HG03108 (cell line): ENCODE measurements at regions not wholly inside any gene's neighbourhood (a gene's known extent, or its start where the extent isn't known, plus 50 kb on each side); places are given as distances from the start of the nearest gene placed in this dataset.
"Not testable (repeated sequence)": the region's sequence is repeated elsewhere in the genome, so short reads cannot be mapped to it uniquely, and the experiment has no call there.

Experiments
- ATAC-seq: cut with Tn5 transposase; IDR thresholded peaks from one replicate; pipeline ENCODE4 v1.9.1; 2021; ENCODE audit warnings: moderate library complexity; ENCODE audit not compliant: unreplicated experiment

GRCh38 chr2:242043538-242044312 is 174.2 kb downstream of the RTP5 start:
- ATAC-seq: no peak

GRCh38 chr2:242044313-242044590 is 174.7 kb downstream of the RTP5 start:
- no peak for ATAC-seq

- ATAC-seq: not testable (repeated sequence)
Measured at GRCh38 chr2:242045596-242046144, 176.1 kb downstream of the RTP5 start.

- no peak for ATAC-seq
Measured at GRCh38 chr2:242046206-242046826, 176.8 kb downstream of the RTP5 start.

GRCh38 chr2:242047963-242048362 is 178.4 kb downstream of the RTP5 start:
- ATAC-seq: no peak

GRCh38 chr2:242048479-242048878 is 178.9 kb downstream of the RTP5 start:
- no peak for ATAC-seq

GRCh38 chr2:242049492-242049891 is 180.0 kb downstream of the RTP5 start:
- ATAC-seq: not testable (repeated sequence)

GRCh38 chr2:242051463-242051862 is 181.9 kb downstream of the RTP5 start:
- no peak for ATAC-seq

GRCh38 chr2:242052421-242052820 is 182.9 kb downstream of the RTP5 start:
- no peak for ATAC-seq

GRCh38 chr2:242053921-242054320 is 184.4 kb downstream of the RTP5 start:
- ATAC-seq: no peak

GRCh38 chr2:242054406-242054805 is 184.9 kb downstream of the RTP5 start:
- no peak for ATAC-seq

- no peak for ATAC-seq
Measured at GRCh38 chr2:242054881-242055801, 185.6 kb downstream of the RTP5 start.

- ATAC-seq: no peak
Measured at GRCh38 chr2:242056026-242056425, 186.5 kb downstream of the RTP5 start.

GRCh38 chr2:242056785-242057184 is 187.3 kb downstream of the RTP5 start:
- no peak for ATAC-seq

- no peak for ATAC-seq
Measured at GRCh38 chr2:242057379-242058040, 188.0 kb downstream of the RTP5 start.

- no peak for ATAC-seq
Measured at GRCh38 chr2:242058116-242058680, 188.7 kb downstream of the RTP5 start.

GRCh38 chr2:242059566-242059965 is 190.0 kb downstream of the RTP5 start:
- ATAC-seq: no peak

GRCh38 chr2:242060212-242060835 is 190.8 kb downstream of the RTP5 start:
- ATAC-seq: no peak

- ATAC-seq: not testable (repeated sequence)
Measured at GRCh38 chr2:242061930-242062329, 192.4 kb downstream of the RTP5 start.

- no peak for ATAC-seq
Measured at GRCh38 chr2:242063436-242063835, 193.9 kb downstream of the RTP5 start.
